Panc1 (cell line): ENCODE measurements at regions not wholly inside any gene's neighbourhood (a gene's known extent, or its start where the extent isn't known, plus 50 kb on each side); places are given as distances from the start of the nearest gene placed in this dataset.

Experiments used
- POLR2AphosphoS5 ChIP-seq: IDR thresholded peaks from 2 replicates; pipeline ENCODE4 v1.6.1; 2012; ENCODE audit warnings: mild to moderate bottlenecking, low read depth, low read length, moderate library complexity
- REST ChIP-seq, 2 experiments: IDR thresholded peaks; 2 replicates each; pipeline ENCODE4 v1.6.1; 2011 to 2012; ENCODE audit warnings: low read depth in 2 of 2, control low read depth in 1 of 2, low read length in 1 of 2, mild to moderate bottlenecking in 1 of 2, moderate library complexity in 1 of 2; ENCODE audit not compliant: insufficient read depth in 1 of 2
- SIN3A ChIP-seq: IDR thresholded peaks from 2 replicates; pipeline ENCODE4 v1.6.1; 2012; ENCODE audit warnings: low read depth, mild to moderate bottlenecking, low read length, moderate library complexity, borderline replicate concordance; ENCODE audit not compliant: insufficient read depth
- TCF7L2 ChIP-seq: IDR thresholded peaks from 2 replicates; pipeline ENCODE4 v1.6.1; 2011; ENCODE audit warnings: mild to moderate bottlenecking, low read depth, low read length, inconsistent platforms
- TF ChIP-seq, protein P1 (sequence below): fragments of 450-650 bp; IDR thresholded peaks from 2 replicates; pipeline ENCODE4 v1.5.1; 2017; ENCODE audit warnings: mild to moderate bottlenecking

GRCh38 chr20:40196846-40197436 lies 492.1 kb downstream of the MAFB start:
- TF ChIP-seq TCF7L2 (no peak), POLR2AphosphoS5 (no peak), SIN3A (no peak), REST (IDR thresholded peaks at IDR 0.05; ENCODE audit: insufficient read depth in 1 of 2, low read depth in 2 of 2, low read length in 1 of 2) (no peak)
- TF ChIP-seq, protein P1, sequence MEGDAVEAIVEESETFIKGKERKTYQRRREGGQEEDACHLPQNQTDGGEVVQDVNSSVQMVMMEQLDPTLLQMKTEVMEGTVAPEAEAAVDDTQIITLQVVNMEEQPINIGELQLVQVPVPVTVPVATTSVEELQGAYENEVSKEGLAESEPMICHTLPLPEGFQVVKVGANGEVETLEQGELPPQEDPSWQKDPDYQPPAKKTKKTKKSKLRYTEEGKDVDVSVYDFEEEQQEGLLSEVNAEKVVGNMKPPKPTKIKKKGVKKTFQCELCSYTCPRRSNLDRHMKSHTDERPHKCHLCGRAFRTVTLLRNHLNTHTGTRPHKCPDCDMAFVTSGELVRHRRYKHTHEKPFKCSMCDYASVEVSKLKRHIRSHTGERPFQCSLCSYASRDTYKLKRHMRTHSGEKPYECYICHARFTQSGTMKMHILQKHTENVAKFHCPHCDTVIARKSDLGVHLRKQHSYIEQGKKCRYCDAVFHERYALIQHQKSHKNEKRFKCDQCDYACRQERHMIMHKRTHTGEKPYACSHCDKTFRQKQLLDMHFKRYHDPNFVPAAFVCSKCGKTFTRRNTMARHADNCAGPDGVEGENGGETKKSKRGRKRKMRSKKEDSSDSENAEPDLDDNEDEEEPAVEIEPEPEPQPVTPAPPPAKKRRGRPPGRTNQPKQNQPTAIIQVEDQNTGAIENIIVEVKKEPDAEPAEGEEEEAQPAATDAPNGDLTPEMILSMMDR = no peak
